ENCODE measurements at regions not wholly inside any gene's neighbourhood (a gene's known extent, or its start where the extent isn't known, plus 50 kb on each side); places are given as distances from the start of the nearest gene placed in this dataset.
"Not testable (repeated sequence)": the region's sequence is repeated elsewhere in the genome, so short reads cannot be mapped to it uniquely, and the experiment has no call there.

GRCh38 chr2:149773006-149773405, 185.4 kb upstream of the MMADHC start:
- H3K27ac ChIP-seq, result no peak overlapping the region
- TF ChIP-seq ZFX (IDR thresholded peaks at IDR 0.05), result no peak
- TF ChIP-seq, protein P1, sequence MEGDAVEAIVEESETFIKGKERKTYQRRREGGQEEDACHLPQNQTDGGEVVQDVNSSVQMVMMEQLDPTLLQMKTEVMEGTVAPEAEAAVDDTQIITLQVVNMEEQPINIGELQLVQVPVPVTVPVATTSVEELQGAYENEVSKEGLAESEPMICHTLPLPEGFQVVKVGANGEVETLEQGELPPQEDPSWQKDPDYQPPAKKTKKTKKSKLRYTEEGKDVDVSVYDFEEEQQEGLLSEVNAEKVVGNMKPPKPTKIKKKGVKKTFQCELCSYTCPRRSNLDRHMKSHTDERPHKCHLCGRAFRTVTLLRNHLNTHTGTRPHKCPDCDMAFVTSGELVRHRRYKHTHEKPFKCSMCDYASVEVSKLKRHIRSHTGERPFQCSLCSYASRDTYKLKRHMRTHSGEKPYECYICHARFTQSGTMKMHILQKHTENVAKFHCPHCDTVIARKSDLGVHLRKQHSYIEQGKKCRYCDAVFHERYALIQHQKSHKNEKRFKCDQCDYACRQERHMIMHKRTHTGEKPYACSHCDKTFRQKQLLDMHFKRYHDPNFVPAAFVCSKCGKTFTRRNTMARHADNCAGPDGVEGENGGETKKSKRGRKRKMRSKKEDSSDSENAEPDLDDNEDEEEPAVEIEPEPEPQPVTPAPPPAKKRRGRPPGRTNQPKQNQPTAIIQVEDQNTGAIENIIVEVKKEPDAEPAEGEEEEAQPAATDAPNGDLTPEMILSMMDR (conservative IDR thresholded peaks at IDR 0.05), result no peak

GRCh38 chr2:149768320-149768799, 180.8 kb upstream of the MMADHC start:
- TF ChIP-seq ZFX (IDR thresholded peaks at IDR 0.05), result no peak
- TF ChIP-seq, protein P1 (conservative IDR thresholded peaks at IDR 0.05), result no peak
- no peak overlapping the region for H3K27ac ChIP-seq

GRCh38 chr2:149767516-149767974, 180.0 kb upstream of the MMADHC start:
- no peak overlapping the region for H3K27ac ChIP-seq
- TF ChIP-seq, protein P1 (conservative IDR thresholded peaks at IDR 0.05), result no peak
- TF ChIP-seq ZFX (IDR thresholded peaks at IDR 0.05), result no peak

- no peak overlapping the region for H3K27ac ChIP-seq
- TF ChIP-seq ZFX (IDR thresholded peaks at IDR 0.05), result no peak
Measured at GRCh38 chr2:149766339-149766738, 178.8 kb upstream of the MMADHC start.

DNA sequence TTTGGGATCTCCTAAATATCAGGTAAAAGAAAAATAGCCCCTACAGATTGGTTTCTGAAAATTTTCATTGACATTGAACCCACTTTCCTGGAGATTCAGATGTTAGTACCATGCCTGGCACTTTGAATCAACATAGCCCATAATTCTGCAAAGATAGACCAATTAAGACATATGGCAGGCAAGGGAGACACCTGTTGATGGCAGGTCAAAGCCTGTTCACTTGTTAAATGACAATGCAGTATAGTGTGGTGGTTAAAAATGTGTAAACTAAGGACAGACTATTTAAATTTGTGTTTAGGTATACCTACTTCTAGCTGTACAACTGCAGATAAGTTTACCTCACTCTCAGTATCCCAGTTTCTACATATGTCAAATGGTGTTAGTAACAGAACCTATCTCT, 178.1 kb upstream of the MMADHC start:
- H3K27ac ChIP-seq, result no peak overlapping the region
- no peak for TF ChIP-seq ZFX (IDR thresholded peaks at IDR 0.05)
- TF ChIP-seq, protein P1 (conservative IDR thresholded peaks at IDR 0.05), result no peak

- no peak overlapping the region for H3K27ac ChIP-seq
- no peak for TF ChIP-seq ZFX (IDR thresholded peaks at IDR 0.05)
- TF ChIP-seq, protein P1 (conservative IDR thresholded peaks at IDR 0.05), result no peak
Measured at GRCh38 chr2:149765003-149765402, 177.4 kb upstream of the MMADHC start.

DNA sequence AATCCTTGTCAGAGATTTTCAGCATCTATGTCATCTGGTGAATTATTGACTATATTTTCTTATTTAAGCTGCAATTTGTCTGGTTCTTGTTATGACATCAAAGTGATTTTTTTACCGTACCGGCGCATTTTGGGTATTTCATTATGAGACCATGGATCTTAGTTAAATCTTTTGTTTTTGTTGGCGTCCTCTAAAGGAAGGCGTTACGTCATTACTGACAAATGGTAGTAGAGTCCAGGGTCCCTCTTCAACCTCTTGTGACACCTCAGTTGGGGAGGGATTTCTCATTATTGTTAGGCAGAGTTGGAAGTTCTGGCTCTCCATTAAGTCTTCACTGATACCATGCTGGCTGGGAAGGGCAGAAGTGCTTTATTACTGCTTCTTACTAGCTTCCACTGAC, 175.8 kb upstream of the MMADHC start:
- TF ChIP-seq, protein P1 (conservative IDR thresholded peaks at IDR 0.05), result no peak
- TF ChIP-seq ZFX (IDR thresholded peaks at IDR 0.05), result no peak

DNA sequence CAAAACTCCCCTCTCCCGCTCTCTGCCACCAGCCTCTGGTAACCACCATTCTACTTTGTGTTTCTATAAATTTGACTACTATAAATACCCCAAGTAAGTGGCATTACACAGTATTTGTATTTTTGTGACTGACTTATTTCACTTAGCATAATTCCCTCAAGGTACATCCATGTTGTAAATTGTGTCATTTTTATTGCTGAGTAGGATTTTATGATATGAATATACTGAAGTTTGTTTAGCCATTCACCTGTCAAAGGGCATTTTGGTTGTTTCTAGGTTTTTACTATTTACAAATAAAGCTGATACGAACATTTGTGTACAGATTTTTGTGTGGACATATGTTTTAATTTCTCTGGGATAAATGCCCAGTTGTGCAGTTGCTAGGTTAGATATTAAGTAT, 174.0 kb upstream of the MMADHC start:
- TF ChIP-seq, protein P1 (conservative IDR thresholded peaks at IDR 0.05), result no peak
- no peak overlapping the region for H3K27ac ChIP-seq

More for the DNA sequence above, 175.8 kb upstream of the MMADHC start:
- H3K27ac ChIP-seq, result no peak overlapping the region

DNA sequence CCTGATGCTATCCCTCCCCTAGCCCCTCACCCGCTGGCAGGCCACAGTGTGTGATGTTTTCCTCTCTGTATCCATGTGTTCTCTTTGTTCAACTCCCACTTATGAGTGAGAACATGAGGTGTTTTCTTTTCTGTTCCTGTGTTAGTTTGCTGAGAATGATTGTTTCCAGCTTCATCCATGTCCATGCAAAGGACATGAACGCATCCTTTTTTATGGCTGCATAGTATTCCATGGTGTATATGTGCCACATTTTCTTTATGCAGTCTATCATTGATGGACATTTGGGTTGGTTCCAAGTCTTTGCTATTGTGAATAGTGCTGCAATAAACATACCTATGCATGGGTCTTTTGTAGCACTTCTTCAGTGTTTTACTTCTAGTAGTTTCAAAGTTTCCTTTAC, 171.8 kb upstream of the MMADHC start:
- not testable (repeated sequence) for H3K27ac ChIP-seq

DNA sequence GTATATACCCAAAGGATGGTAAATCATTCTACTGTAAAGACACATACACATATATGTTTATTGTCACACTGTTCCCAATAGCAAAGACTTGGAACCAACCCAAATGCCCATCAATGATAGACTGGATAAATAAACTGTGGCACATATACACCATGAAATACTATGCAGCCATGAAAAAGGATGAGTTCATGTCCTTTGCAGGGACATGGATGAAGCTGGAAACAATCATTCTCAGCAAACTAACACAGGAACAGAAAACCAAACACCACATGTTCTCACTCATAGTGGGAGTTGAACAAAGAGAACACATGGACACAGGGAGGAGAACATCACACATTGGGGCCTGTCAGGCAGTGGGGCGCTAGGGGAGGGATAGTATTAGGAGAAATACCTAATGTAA, 167.1 kb upstream of the MMADHC start:
- not testable (repeated sequence) for H3K27ac ChIP-seq

Measured in C4-2B (cell line).